ENCODE measurements at regions not wholly inside any gene's neighbourhood (a gene's known extent, or its start where the extent isn't known, plus 50 kb on each side); places are given as distances from the start of the nearest gene placed in this dataset.
"Not testable (repeated sequence)": the region's sequence is repeated elsewhere in the genome, so short reads cannot be mapped to it uniquely, and the experiment has no call there.

DNA sequence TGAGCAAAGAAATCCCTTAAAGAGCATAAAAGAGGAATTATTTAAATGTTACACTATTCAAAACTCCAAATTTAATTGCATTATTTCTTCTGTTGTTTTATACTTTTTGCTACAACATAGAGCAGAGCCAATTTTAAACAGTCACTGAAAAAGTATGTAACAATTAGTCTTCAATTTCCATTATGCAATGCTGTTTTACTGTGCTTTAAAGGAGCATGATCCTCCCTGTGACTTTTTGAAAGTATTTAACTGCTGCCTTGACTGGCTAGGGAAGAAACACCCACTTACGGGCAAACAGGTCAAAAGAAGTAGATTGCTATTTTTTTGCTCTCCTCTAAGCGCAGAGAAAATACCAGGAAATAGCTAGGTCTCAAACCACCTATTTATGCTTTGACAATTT, 217.4 kb upstream of the GCFC2 start:
- DNase-seq (ENCODE audit: low read depth in 3 of 3, low spot score in 2 of 3), result no peak

DNA sequence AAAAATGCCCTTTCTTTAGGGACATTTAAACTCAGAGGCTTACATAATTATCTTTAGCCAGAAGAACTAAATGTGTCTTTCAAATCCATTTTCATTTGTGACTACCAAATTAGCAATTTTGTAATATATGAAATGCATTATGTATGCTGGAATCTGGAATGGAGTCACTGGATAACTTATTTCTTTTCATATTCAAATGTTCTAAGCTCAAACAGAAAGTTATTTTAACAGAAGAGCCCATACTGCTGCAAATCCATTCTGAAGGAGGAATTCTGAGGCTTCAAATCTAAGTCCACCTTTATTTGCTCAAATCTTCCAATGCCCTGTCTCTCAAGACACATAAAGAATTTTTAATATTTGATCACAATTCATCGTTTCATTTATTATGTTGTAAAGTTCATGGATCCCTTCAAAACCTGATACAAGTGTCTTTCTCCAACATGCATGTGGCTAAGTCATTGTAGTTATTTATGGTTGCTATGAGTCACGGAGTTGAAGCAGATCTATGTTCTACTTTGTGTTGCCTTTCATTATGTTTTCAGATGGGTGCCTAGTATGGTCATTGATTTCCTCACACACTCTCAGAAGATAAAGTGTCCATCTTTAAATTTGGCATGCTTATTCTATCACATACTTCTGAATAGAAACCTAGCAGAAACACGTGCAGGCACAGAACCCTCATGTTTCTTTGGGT, 214.8 kb upstream of the GCFC2 start:
- DNase-seq (ENCODE audit: low read depth in 3 of 3, low spot score in 2 of 3), result no peak

DNA sequence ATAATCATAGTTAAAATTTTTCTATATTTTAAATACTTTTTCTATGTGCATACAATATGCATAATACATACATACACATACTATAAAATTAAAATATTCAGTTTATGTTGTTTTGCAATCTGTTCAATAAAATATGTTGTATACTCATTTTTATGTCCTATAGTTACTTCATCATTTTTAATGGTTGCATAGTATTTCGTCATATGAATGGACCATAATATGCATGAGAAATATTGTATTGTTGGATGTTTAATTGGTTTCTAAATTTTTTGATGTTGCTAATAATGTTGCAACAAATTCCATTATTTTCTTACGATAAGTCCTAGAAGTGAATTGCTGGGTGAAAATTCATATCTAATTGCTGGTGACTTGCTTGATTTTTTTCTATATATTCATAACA, 211.5 kb upstream of the GCFC2 start:
- DNase-seq (ENCODE audit: low read depth in 3 of 3, low spot score in 2 of 3), result no peak

DNA sequence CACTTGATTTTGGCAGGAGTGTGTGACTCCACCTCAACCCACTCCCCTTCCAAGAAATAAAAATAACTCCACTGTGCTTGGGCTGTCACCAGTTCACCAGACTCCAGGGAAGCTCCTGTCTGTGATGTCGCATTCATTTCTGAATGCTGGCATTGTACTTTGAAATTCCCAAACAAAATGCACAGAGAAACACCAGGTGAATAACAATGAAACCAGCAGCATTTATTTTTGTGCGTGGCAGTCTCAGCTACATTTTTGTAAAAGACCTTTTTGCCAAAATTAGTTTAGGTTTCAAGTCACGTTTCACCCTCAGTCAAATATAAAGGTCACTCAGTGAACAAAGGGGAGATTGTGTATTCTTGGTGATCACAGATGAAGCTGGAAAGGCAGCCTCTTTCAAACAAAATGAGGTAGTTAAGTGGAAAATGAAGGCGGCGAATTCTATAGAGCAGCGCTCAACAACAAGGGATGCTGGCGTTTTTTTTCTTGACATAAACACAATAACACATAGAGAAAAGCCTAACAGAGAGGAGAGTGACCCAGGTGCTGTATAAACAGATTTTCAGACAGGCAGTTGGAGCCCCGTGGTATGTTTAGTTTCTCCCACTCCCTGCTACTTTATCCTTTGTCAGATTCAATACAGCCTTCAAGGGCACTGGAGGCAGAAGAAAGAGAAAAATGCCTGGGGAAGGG, 210.3 kb upstream of the GCFC2 start:
- no peak for DNase-seq (ENCODE audit: low read depth in 3 of 3, low spot score in 2 of 3)

DNA sequence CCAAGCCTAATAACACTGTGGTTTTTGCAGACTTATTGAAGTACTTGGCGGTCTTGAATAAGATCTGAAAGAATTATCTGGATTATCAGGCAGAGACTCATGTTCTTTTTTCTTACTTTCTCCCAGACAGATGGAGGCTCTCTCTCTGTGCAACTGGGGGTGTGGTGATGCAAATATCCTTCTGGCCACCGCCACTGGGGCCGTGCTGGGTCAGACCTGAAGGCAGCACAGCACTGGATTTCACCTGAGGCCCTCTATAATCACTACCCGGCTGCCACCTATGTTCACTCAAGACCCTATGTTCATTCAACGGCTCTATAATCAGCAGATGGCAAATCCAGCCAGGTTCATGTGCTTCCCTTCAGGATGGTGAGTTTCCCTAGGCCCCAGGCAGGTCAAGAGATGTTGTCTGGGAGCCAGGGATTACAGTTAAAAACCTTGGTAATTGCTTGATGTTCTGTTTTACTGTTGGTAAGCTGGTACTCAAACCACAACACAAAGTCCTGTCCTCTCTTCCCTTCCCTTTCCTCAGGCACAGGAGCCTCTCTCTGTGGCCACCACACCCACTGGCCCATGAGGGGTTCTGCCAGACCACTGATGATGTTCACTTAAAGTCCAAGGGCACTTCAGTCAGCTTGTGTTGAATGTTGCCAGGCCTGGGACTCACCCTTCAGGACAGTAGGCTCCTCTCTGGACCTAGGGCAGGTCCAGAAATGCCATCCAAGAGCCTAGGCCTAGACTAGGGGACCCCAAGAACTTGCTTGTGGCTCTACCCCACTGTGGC, 205.3 kb upstream of the GCFC2 start:
- DNase-seq (ENCODE audit: low read depth in 3 of 3, low spot score in 2 of 3), result no peak

DNA sequence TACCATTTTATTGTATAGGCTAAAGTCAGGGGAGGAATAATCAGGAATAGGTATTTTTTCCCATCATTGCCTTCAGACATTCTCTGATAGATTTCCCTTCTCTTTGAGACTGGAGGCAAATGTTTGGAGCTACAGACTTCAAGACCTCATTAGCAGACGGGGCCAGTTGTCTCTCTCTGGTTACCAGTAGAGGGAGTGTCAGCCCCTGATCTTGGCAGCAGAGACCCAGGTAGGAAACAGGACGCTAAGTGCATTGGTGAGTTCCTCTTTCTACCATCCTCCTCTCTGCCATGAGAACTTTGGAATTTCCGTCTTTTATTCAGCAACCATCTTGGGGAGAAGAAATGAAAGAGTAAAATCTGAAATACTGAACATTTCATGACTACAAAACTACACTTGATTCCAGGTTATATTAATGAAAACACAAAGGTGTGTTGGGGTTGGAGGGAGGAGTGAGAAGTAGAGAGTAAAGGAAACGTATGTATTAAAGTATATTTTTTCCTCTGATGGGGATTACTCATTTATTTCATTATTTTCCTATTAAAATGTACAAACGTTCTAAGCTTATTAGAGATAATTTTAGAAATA, 186.2 kb upstream of the GCFC2 start:
- peak in 2 of 3 donors; percentile 8 to 25 for DNase-seq (ENCODE audit: low read depth in 3 of 3, low spot score in 2 of 3)

DNA sequence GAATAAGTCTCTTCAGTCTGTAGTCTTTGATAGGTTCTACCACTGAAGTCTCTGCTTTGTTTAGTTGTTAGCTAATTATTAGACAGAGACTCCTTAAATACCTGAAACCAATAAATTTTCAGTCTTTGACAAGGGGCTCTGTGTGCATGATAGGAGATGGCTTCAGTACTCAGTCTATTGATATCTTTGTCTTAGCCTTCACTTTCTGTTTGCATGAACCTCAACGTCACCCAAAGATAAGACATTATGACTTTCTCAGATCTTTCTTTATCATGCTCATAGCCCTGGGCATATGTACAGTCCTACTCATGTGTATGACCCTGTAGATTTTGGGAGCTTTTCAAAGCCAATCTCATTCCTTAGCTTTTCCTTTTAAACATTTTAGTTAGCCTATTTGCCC, 183.5 kb upstream of the GCFC2 start:
- no peak for DNase-seq (ENCODE audit: low read depth in 3 of 3, low spot score in 2 of 3)

DNA sequence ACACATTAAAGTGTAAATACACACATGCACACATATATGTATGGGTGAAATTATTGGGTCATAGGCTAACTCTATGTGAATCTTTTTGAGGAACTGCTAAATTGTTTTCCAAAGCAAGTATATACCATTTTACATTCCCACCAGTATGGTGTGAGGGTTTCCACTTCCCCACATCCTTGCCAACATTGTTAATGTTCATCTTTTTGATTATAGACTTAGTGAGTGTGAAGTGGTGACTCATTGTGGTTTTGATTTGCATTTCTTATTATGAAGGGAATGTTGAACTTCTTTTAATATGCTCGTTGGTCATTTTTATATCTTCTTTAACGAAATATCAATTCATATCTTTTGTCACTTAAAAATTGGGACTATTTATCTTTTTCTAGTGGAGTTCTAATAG, 181.8 kb upstream of the GCFC2 start:
- no peak for DNase-seq (ENCODE audit: low read depth in 3 of 3, low spot score in 2 of 3)

DNA sequence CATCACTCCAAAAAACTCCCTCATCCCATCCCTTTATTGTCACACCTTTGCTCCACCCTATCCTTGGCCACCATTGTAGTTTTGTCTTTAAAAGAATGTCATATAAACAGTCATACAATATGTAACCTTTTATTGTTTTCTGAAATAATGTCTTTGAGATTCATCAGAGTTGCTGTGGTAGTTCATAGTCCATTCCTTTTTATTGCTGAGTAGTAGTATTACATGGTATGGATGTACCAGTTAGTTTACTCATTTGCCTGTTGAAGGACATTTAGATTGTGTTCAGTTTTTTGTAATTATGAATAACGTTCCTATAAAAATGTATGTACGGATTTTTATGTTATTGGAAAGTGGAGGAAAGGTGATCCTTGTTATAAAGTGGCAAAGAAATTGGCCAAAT, 171.8 kb upstream of the GCFC2 start:
- DNase-seq (ENCODE audit: low read depth in 3 of 3, low spot score in 2 of 3), result no peak

DNA sequence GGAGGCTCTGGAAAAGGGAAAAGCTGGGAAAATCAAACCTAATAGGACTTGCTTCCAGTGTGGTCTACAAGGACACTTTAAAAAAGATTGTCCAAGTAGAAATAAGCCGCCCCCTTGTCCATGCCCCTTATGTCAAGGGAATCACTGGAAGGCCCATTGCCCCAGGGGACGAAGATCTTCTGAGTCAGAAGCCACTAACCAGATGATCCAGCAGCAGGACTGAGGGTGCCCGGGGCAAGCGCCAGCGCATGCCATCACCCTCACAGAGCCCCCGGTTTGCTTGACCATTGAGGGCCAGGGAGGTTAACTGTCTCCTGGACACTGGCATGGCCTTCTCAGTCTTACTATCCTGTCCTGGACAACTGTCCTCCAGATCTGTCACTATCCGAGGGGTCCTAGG, 164.9 kb upstream of the GCFC2 start:
- DNase-seq (ENCODE audit: low read depth in 3 of 3, low spot score in 2 of 3), result not testable (repeated sequence)

DNA sequence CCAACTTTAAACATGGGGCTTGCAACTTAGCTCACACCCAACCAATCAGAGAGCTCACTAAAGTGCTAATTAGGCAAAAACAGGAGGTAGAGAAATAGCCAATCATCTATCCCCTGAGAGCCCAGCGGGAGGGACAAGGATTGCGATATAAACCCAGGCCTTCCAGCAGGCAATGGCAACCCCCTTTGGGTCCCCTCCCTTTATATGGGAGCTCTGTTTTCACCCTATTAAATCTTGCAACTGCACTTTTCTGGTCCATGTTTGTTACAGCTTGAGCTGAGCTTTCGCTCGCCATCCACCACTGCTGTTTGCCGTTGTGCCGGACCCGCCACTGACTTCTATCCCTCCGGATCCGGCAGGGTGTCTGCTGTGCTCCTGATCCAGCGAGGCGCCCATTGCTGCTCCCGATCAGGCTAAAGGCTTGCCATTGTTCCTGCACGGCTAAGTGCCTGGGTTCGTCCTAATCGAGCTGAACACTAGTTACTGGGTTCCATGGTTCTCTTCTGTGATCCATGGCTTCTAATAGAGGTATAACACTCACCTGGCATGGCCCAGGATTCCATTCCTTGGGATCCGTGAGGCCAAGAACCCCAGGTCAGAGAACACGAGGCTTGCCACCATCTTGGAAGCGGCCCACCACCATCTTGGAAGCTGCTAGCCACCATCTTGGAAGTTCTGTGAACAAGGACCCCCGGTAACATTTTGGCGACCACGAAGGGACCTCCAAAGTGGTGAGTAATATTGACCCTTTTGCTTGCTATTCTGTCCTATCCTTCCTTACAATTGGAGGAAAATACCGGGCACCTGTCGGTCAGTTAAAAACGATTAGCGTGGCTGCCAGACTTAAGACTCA, 161.3 kb upstream of the GCFC2 start:
- DNase-seq (ENCODE audit: low read depth in 3 of 3, low spot score in 2 of 3), result not testable (repeated sequence)

DNA sequence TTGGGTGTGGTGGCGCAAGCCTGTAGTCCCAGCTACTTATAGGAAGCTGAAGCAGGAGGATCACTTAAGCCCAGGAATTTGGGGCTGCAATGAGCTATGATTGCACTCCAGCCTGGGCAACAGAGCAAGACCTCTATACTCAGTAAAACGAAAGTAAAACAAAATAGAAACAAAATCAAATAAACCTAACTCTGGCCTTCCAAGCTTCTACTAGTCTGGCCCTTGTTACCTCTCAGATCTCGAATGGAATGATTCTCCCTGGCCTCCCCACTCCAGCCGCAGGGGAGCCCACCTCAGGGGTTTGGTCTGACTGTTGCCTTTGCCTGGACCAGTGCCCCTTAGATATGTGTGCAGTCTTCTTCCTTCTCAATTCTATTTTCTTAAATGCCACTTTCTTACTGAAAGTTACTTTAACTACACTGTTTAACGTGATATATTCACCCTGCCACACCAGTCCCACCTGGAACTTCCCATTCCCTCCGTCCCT, 160.0 kb upstream of the GCFC2 start:
- no peak for DNase-seq (ENCODE audit: low read depth in 3 of 3, low spot score in 2 of 3)

DNA sequence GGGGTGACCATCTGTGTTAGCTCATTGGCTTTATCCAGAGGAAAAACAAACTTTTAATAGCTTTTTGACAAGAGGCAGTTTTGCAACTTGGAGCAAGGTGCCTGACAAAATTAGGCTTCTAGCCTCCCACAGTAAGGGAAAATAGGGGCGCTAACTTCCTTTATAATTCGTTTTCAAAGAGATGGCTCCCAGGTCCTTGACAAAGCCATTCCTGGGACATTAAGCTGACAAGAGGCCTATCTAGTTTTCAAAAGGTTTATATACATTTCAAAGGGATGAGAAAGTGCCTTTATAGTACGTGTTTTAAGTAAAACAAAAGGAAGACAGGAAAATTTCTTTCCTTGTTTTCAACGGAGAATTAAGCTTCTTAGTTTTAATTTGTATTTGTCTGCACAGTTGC, 159.4 kb upstream of the GCFC2 start:
- DNase-seq (ENCODE audit: low read depth in 3 of 3, low spot score in 2 of 3), result no peak

DNA sequence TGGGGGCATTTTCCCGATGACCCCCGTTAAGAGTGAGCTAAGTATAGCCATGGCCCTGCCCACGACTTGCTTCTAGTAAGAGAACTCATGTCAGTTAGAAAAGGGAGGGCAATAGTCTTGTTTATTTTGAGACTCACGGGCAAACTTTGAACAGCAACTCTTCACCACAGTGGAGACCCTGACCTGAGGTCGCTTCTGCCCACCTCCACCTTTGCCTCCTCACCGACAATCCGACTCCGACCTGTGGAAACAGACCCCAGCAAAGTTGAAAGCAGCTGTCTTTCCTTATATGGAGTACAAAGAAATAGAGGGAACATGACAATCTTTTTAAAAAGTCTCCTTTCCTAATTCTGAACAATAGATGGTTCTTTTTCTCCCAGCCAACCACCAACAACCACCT, 155.0 kb upstream of the GCFC2 start:
- DNase-seq (ENCODE audit: low read depth in 3 of 3, low spot score in 2 of 3), result no peak

DNA sequence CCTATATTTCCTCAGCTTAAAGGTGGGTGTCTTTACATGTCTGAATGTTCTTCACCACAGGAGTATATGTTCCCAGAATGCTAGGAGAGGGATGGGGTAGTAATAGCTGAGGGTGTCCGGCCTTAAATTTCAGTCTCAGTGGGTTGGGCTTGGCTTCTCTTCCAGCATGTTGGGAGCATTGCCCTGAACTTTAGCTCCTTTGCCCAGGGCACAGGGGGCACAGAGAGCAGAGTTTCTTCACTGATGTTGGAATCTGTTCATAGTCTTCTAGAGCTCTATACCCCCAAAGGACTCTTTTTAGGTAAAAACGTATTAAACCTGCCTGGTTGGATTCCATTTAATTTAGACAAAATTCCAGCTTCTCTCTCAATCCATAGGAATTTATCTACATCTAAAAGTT, 154.4 kb upstream of the GCFC2 start:
- no peak for DNase-seq (ENCODE audit: low read depth in 3 of 3, low spot score in 2 of 3)

DNA sequence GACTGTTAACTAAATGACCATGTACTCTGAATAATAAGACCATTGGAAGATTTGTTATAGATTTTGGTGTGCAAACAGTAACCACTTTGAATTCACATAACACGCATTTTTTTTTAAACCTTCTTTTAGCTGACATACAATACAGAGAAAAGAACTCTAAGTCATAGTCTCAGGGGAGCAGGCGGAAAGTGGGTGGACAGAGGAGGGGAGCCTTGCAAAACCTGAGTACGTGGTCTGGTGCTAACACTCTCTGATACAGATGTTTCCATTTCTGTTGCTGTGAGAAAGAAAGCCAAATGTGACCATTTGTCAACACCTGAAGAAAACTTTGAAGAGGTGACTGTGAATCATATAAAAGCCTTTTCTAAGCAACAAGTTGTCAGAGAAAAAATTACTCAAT, 151.8 kb upstream of the GCFC2 start:
- DNase-seq (ENCODE audit: low read depth in 3 of 3, low spot score in 2 of 3), result no peak

DNA sequence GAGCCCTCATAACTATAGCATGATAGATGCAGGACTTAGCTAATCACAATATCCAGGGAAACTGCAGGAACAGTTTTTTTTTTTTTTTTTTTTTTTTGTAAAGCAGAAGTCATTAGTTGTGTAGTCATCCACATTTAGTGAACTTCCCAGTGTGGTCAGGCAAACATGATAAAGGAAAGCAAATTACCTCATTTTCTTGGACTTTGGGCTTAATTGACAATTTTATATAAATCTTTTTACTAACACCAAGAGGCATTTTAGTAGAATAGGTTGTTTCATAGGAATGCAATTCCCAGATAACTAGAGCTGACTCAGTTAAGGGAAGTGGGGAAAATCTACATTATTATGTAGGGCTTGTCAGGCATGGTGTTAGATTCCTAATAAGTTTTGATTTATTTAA, 142.7 kb upstream of the GCFC2 start:
- no peak for DNase-seq (ENCODE audit: low read depth in 3 of 3, low spot score in 2 of 3)

DNA sequence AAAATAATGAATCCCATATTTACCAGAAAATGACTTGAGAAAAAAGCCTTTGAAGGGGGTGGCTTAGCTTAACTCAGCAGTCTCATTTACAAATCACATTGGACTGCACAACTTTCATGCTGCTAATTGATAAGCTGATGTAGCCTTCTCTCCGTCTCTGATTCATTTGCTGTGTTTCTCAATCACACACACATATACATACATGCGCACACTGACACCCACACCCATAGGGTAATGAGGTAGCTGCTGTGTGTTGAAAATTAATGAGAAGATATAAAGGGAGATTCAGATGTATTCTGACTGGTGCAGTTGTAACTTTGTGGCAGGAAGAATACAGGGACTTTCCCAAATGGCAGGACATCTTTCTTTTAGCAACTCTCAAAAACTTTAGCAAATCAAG, 141.9 kb upstream of the GCFC2 start:
- no peak for DNase-seq (ENCODE audit: low read depth in 3 of 3, low spot score in 2 of 3)

DNA sequence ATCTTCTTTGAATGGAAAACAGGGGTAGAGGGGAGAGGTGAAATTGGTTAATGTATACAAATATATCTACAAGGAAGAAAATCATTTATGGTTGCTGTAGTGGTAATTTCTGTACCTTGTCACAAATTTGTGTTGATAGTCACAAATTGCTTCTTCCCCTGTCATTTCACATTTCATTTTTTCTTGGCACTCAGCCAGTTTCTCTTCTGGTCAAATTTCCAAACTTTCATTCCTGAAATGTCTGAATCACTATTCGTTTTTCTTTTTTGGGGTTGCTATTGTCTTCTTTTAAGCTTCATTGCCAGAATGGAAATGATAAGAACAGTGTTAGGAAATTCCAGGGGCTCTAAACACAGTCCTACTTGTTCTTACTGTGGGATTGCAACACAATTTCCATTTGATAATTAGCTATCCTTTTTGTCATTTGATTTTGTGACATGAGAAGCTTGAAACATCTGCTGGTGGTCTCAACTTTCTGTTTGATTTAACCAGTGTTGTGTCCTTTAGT, 136.0 kb upstream of the GCFC2 start:
- no peak for DNase-seq (ENCODE audit: low read depth in 3 of 3, low spot score in 2 of 3)

DNA sequence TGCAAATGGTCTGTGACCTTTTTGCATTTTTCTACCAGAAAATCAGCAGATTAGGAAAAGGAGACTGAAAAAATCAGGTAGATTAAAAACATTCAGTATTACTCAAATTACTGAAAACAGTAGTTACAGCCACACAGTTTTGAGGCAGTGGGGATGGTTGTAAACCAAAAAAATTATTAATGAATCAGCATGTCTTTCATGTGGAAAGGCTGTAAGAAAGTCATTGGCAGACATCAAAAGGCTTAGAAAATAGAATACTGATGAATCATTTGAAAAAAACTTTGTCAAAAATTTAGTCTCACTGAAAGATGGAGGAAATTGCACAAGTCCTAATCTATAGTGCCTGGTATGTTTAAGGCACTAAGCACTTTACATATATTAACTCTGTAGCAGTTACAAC, 133.9 kb upstream of the GCFC2 start:
- DNase-seq (ENCODE audit: low read depth in 3 of 3, low spot score in 2 of 3), result no peak

Measured in right renal cortex interstitium (tissue), 3 donors.